SU-DHL-6 (cell line): ENCODE measurements at regions not wholly inside any gene's neighbourhood (a gene's known extent, or its start where the extent isn't known, plus 50 kb on each side); places are given as distances from the start of the nearest gene placed in this dataset.
"Not testable (repeated sequence)": the region's sequence is repeated elsewhere in the genome, so short reads cannot be mapped to it uniquely, and the experiment has no call there.

Source experiments
- EZH2phosphoT487 ChIP-seq: fragments of 200-600 bp; sonication (generic), shearing (Covaris generic); conservative IDR thresholded peaks from 2 replicates; pipeline ENCODE4 v1.6.1; 2018; ENCODE audit warnings: mild to moderate bottlenecking, antibody characterized with exemption, low read length, moderate library complexity, mixed read lengths
- TF ChIP-seq, protein P1 (sequence below): fragments of 200-600 bp; sonication (generic); IDR thresholded peaks from one replicate; pipeline ENCODE4 v1.5.1; 2017; ENCODE audit warnings: antibody characterized with exemption, mild to moderate bottlenecking, low read length, moderate library complexity; ENCODE audit not compliant: insufficient read depth, poor library complexity, severe bottlenecking

GRCh38 chr3:75901446-75901845, 116.1 kb upstream of the ZNF717 start:
- TF ChIP-seq EZH2phosphoT487 = not testable (repeated sequence)
- TF ChIP-seq, protein P1, sequence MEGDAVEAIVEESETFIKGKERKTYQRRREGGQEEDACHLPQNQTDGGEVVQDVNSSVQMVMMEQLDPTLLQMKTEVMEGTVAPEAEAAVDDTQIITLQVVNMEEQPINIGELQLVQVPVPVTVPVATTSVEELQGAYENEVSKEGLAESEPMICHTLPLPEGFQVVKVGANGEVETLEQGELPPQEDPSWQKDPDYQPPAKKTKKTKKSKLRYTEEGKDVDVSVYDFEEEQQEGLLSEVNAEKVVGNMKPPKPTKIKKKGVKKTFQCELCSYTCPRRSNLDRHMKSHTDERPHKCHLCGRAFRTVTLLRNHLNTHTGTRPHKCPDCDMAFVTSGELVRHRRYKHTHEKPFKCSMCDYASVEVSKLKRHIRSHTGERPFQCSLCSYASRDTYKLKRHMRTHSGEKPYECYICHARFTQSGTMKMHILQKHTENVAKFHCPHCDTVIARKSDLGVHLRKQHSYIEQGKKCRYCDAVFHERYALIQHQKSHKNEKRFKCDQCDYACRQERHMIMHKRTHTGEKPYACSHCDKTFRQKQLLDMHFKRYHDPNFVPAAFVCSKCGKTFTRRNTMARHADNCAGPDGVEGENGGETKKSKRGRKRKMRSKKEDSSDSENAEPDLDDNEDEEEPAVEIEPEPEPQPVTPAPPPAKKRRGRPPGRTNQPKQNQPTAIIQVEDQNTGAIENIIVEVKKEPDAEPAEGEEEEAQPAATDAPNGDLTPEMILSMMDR = not testable (repeated sequence)
